ENCODE measurements at regions not wholly inside any gene's neighbourhood (a gene's known extent, or its start where the extent isn't known, plus 50 kb on each side); places are given as distances from the start of the nearest gene placed in this dataset.

- no peak for DNase-seq
Measured at GRCh38 chr2:65557616-65558573, 125.5 kb upstream of the SPRED2 start.

- DNase-seq, result peak; percentile 28
Measured at GRCh38 chr2:65554765-65555591, 122.6 kb upstream of the SPRED2 start.

GRCh38 chr2:65553504-65554074 lies 121.2 kb upstream of the SPRED2 start:
- DNase-seq, result no peak

- no peak for DNase-seq
Measured at GRCh38 chr2:65551528-65551927, 119.1 kb upstream of the SPRED2 start.

- no peak for DNase-seq
Measured at GRCh38 chr2:65550246-65550645, 117.8 kb upstream of the SPRED2 start.

- DNase-seq, result no peak
Measured at GRCh38 chr2:65549631-65550030, 117.2 kb upstream of the SPRED2 start.

- no peak for DNase-seq
Measured at GRCh38 chr2:65549257-65549627, 116.8 kb upstream of the SPRED2 start.

GRCh38 chr2:65548576-65549256 lies 116.3 kb upstream of the SPRED2 start:
- peak; percentile 40 for DNase-seq

GRCh38 chr2:65548064-65548463 lies 115.7 kb upstream of the SPRED2 start:
- DNase-seq, result no peak

GRCh38 chr2:65545837-65546805 lies 113.7 kb upstream of the SPRED2 start:
- DNase-seq, result peak; percentile 62

GRCh38 chr2:65541773-65542172 lies 109.4 kb upstream of the SPRED2 start:
- DNase-seq, result no peak

GRCh38 chr2:65539633-65540032 lies 107.2 kb upstream of the SPRED2 start:
- no peak for DNase-seq

- no peak for DNase-seq
Measured at GRCh38 chr2:65537651-65538385, 105.4 kb upstream of the SPRED2 start.

GRCh38 chr2:65536596-65536995 lies 104.2 kb upstream of the SPRED2 start:
- no peak for DNase-seq

- no peak for DNase-seq
Measured at GRCh38 chr2:65532937-65533336, 100.5 kb upstream of the SPRED2 start.

GRCh38 chr2:65532326-65532725 lies 99.9 kb upstream of the SPRED2 start:
- DNase-seq, result no peak

GRCh38 chr2:65530547-65531320 lies 98.3 kb upstream of the SPRED2 start:
- peak; percentile 67 for DNase-seq

GRCh38 chr2:65529419-65529818 lies 97.0 kb upstream of the SPRED2 start:
- DNase-seq, result no peak

GRCh38 chr2:65528241-65528574 lies 95.8 kb upstream of the SPRED2 start:
- DNase-seq, result no peak
